DND-41 (cell line): ENCODE measurements at regions not wholly inside any gene's neighbourhood (a gene's known extent, or its start where the extent isn't known, plus 50 kb on each side); places are given as distances from the start of the nearest gene placed in this dataset.

Experiments used
- ATAC-seq: fragments of 200-7000 bp; cut with Tn5 transposase; 3 replicates; pipeline ENCODE4 v1.9.1; 2021; ENCODE audit warnings: low read depth; ENCODE audit not compliant: insufficient read depth
- DNase-seq: peaks from one replicate; pipeline ENCODE4 v3.0.0-alpha.2; 2020
- H2AFZ ChIP-seq: 2 replicates; pipeline ENCODE4 v1.6.0; 2012; ENCODE audit warnings: low read depth, low read length
- H3K27ac ChIP-seq: 2 replicates; pipeline ENCODE4 v1.5.1; 2012; ENCODE audit warnings: low read length, inconsistent platforms
- H3K27me3 ChIP-seq: fragments of 200-600 bp; sonication (generic); 2 replicates; pipeline ENCODE4 v1.6.0; 2012; ENCODE audit warnings: low read length, mild to moderate bottlenecking, inconsistent platforms; ENCODE audit not compliant: insufficient read depth, poor library complexity
- H3K36me3 ChIP-seq: 2 replicates; pipeline ENCODE4 v1.5.1; 2012; ENCODE audit warnings: low read length, inconsistent platforms; ENCODE audit not compliant: insufficient read depth
- H3K4me1 ChIP-seq: 2 replicates; pipeline ENCODE4 v1.5.1; 2012; ENCODE audit warnings: mild to moderate bottlenecking, low read length; ENCODE audit not compliant: insufficient read depth
- H3K4me2 ChIP-seq: 2 replicates; pipeline ENCODE4 v1.6.0; 2012; ENCODE audit warnings: mild to moderate bottlenecking, moderate library complexity, low read length, inconsistent platforms; ENCODE audit not compliant: insufficient read depth
- H3K4me3 ChIP-seq, 2 experiments: fragments of 200-600 bp in 1 of 2; shearing (Covaris generic) in 1 of 2; 2 replicates each; pipeline ENCODE4 v1.5.1; 2012 to 2016; ENCODE audit warnings: inconsistent platforms in 2 of 2, low read length in 2 of 2, mild to moderate bottlenecking in 2 of 2, low read depth in 1 of 2, moderate library complexity in 1 of 2
- H3K79me2 ChIP-seq: 2 replicates; pipeline ENCODE4 v1.6.0; 2012; ENCODE audit warnings: low read length, inconsistent platforms; ENCODE audit not compliant: insufficient read depth
- H3K9ac ChIP-seq: 2 replicates; pipeline ENCODE4 v1.6.0; 2012; ENCODE audit warnings: low read depth, mild to moderate bottlenecking, inconsistent platforms, low read length, moderate library complexity
- H3K9me3 ChIP-seq: 2 replicates; pipeline ENCODE4 v1.5.1; 2012; ENCODE audit warnings: low read length, moderate library complexity, mild to moderate bottlenecking, inconsistent platforms; ENCODE audit not compliant: insufficient read depth, severe bottlenecking
- H4K20me1 ChIP-seq: 2 replicates; pipeline ENCODE4 v1.6.0; 2012; ENCODE audit warnings: low read length; ENCODE audit not compliant: insufficient read depth
- EZH2 ChIP-seq: IDR thresholded peaks from 3 replicates; pipeline ENCODE4 v1.6.1; 2012; ENCODE audit warnings: borderline replicate concordance, low read depth, mild to moderate bottlenecking, moderate library complexity, low read length, inconsistent platforms; ENCODE audit not compliant: severe bottlenecking
- TF ChIP-seq, protein P1 (sequence below): IDR thresholded peaks from 2 replicates; pipeline ENCODE4 v1.5.1; 2012; ENCODE audit warnings: borderline replicate concordance, low read length, moderate library complexity, mild to moderate bottlenecking; ENCODE audit not compliant: poor library complexity, severe bottlenecking; ENCODE audit errors: extremely low read depth

DNA sequence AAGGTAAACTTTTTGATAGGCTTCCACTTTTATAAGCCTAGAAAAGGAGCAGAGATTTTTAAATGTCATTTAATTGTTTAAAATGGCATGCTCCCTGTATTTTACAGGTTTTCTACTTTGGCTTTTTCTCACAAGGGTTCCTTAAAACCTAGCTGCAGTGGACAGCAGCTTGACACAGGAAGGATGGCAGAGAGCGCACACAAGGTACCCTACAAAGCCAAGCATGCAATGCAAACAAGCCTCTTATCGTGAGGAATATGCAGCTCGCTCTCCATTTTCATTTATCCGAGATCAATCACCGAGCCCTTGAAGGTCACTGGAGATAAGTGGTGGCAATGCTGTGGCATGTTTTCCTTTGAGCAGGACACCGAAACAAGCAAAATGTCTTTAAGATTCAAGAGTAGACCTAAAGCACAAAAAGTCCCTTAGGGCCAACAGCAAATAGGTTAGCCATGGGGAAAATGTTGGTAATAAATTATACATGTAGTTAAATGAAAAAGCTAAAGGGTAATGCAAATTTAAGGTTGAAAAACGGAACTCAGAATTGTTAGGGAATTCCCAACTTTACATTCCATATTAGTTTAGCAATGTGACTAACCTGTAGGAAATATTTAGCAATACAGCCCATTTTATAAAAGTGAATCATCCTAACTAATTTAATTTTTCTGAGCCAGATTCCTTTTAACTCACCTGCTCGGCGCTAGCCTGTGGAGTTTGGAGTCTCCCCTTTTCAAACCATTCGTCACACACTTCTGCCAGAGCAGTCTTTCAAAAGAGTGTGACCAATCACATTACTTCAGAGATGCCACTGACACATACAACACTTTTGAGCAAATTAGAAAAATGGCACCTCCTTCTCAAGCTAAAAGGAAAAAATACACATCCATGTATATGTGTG, 337.9 kb upstream of the PKDCC start:
- Histone ChIP-seq H3K27me3 (no peaks in the 10 kb centered on the region), H2AFZ (no peak overlapping the region), H3K9me3 (no peaks in the 10 kb centered on the region), H3K4me1 (no peaks in the 10 kb centered on the region), H4K20me1 (no peaks in the 10 kb centered on the region), H3K4me3 (no peak overlapping the region), H3K79me2 (no peaks in the 10 kb centered on the region), H3K36me3 (no peaks in the 10 kb centered on the region), H3K9ac (no peak overlapping the region), H3K4me2 (no peak overlapping the region), H3K27ac (no peak overlapping the region)
- DNase-seq (no peak), ATAC-seq (no peak)
- no peak for TF ChIP-seq EZH2
- TF ChIP-seq, protein P1, sequence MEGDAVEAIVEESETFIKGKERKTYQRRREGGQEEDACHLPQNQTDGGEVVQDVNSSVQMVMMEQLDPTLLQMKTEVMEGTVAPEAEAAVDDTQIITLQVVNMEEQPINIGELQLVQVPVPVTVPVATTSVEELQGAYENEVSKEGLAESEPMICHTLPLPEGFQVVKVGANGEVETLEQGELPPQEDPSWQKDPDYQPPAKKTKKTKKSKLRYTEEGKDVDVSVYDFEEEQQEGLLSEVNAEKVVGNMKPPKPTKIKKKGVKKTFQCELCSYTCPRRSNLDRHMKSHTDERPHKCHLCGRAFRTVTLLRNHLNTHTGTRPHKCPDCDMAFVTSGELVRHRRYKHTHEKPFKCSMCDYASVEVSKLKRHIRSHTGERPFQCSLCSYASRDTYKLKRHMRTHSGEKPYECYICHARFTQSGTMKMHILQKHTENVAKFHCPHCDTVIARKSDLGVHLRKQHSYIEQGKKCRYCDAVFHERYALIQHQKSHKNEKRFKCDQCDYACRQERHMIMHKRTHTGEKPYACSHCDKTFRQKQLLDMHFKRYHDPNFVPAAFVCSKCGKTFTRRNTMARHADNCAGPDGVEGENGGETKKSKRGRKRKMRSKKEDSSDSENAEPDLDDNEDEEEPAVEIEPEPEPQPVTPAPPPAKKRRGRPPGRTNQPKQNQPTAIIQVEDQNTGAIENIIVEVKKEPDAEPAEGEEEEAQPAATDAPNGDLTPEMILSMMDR, result no peak

DNA sequence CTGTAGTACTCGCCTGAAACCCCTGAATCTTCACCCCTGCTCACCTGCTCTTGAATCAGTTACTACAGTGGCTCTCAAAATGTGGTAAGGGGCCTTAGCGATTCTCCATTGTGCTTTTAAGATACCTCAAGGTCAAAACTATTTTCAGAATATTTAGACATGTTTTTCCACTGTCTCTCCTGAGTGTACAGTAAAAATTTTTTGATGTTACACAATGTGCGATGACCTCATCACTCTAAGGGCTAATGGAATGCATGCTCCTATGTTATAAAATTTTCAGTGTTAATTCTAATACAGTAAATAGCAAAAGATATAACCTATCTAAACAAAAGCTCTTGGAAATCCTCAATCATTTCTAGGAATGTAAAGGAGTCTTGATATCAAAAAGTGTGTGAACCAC, 336.9 kb upstream of the PKDCC start:
- no peaks in the 10 kb centered on the region for H3K36me3 ChIP-seq
- no peaks in the 10 kb centered on the region for H4K20me1 ChIP-seq
- H3K4me1 ChIP-seq, result peaks cover 4% of the 10 kb centered on the region; the same call in 1 of the 2 replicates
- no peak overlapping the region for H3K9ac ChIP-seq
- H3K4me3 ChIP-seq, result no peak overlapping the region
- no peak overlapping the region for H2AFZ ChIP-seq
- no peak for DNase-seq
- no peak for ATAC-seq
- H3K4me2 ChIP-seq, result no peak overlapping the region
- no peaks in the 10 kb centered on the region for H3K9me3 ChIP-seq
- H3K27ac ChIP-seq, result no peak overlapping the region
- no peak for TF ChIP-seq EZH2
- TF ChIP-seq, protein P1, result no peak
- no peaks in the 10 kb centered on the region for H3K79me2 ChIP-seq
- no peaks in the 10 kb centered on the region for H3K27me3 ChIP-seq

DNA sequence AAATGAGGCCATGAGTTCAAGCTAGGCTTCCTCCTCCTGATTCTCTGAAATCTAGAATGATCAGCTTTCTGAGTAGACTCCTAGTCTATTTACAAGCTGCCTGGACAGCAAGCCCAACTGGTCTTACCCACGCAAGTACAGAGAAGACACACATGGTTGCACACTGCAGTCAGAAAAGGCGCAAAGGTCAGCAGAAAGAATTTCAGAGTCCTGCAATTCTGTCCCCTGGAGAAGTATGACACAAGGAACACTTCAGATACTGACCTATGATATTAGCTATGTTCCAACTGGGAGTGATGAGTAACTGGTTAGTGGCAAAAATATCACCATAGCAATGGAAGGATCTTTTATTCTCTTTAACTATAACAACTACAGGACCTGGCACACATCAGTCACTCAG, 336.1 kb upstream of the PKDCC start:
- Histone ChIP-seq H3K4me1 (peaks cover 4% of the 10 kb centered on the region; the same call in 1 of the 2 replicates), H3K27me3 (no peaks in the 10 kb centered on the region), H4K20me1 (no peaks in the 10 kb centered on the region), H3K36me3 (no peaks in the 10 kb centered on the region), H2AFZ (no peak overlapping the region), H3K27ac (no peak overlapping the region), H3K4me3 (no peak overlapping the region), H3K9ac (no peak overlapping the region), H3K4me2 (no peak overlapping the region), H3K9me3 (no peaks in the 10 kb centered on the region), H3K79me2 (no peaks in the 10 kb centered on the region)
- DNase-seq (no peak), ATAC-seq (no peak)
- no peak for TF ChIP-seq EZH2
- TF ChIP-seq, protein P1, result no peak
